ENCODE measurements at regions not wholly inside any gene's neighbourhood (a gene's known extent, or its start where the extent isn't known, plus 50 kb on each side); places are given as distances from the start of the nearest gene placed in this dataset.
"Not testable (repeated sequence)": the region's sequence is repeated elsewhere in the genome, so short reads cannot be mapped to it uniquely, and the experiment has no call there.

DNA sequence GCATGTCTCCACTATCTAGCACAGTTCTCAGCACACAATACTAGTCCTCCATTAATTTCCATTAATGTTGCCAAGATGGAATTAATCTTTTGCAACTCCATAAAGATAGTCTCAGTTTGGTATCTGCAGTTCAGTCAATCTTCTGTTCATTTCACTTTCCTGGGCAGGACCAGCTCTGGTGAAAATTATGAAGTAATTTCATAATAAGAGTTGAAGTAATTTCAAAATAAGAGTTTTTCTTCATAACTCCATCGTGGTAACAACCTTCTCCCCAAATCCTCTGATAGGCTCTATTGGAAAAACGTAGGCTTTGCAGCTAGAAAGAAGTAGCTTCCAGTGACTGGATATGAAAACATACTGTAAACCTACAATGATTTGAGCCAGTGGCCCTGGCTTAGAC lies 618.2 kb downstream of the TYW1 start:
- no peaks in the 10 kb centered on the region for H3K36me3 ChIP-seq (ENCODE audit: insufficient read depth, low read length)
- H3K4me3 ChIP-seq (ENCODE audit: low read length) = no peak overlapping the region
- no peak overlapping the region for H2AFZ ChIP-seq (ENCODE audit: low read depth, low read length)
- no peaks in the 10 kb centered on the region for H3K9me3 ChIP-seq (ENCODE audit: low read length)
- H3K27me3 ChIP-seq (ENCODE audit: insufficient read depth, low read length) = no peaks in the 10 kb centered on the region
- H3K4me1 ChIP-seq (ENCODE audit: insufficient read depth, low read length) = no peaks in the 10 kb centered on the region

DNA sequence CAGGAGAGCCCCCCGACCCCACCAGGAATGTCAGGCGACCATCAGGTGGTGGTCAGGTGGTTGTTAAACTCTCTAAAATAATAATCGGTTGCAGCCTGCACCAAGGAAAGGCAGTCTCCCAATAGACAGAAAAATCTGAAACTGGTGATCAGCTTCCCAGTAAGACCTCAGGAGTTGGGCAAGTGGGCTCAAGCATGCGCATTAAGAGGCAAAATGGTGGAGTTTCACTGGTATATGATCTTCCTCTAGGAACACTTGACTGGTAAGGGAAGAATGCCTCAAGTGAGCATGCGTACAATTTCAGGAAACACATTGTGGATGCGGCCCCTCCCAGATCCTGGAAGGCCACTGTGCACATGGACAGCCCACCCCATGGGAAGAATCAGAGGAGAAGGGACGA lies 619.9 kb downstream of the TYW1 start:
- Histone ChIP-seq H3K27me3 (ENCODE audit: insufficient read depth, low read length) (no peaks in the 10 kb centered on the region), H2AFZ (ENCODE audit: low read depth, low read length) (no peak overlapping the region), H3K9me3 (ENCODE audit: low read length) (no peaks in the 10 kb centered on the region), H3K4me1 (ENCODE audit: insufficient read depth, low read length) (no peaks in the 10 kb centered on the region), H3K4me3 (ENCODE audit: low read length) (no peak overlapping the region), H3K36me3 (ENCODE audit: insufficient read depth, low read length) (no peaks in the 10 kb centered on the region)

DNA sequence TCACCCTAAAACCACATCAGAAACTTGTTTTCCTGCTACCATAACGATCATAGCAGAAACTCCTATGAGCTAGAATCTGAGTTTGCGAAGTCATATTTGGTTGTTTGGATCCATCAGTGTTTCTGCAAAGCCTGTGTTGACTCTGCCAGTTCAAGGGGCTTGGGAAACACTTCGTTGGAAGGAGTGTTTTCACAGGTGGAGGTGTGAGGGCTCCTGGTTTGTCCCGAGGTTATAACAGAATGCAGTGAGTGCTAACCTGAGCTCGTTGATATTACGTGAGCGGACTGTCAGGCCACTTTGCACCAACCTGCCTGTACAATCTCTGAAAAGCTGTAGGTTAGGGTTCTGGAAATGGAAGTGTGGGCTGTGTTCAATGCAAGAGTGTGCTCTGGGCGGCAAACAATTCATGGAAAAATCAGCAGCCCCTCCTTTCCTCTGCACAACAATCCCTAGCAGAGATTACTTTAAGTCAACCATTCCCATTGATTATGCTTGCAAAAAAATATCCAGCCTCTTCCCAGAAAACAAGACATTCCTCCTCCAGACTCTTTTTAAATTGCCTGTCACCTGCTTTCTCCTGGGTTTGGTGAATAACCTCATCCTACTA lies 622.0 kb downstream of the TYW1 start:
- Histone ChIP-seq H3K27me3 (ENCODE audit: insufficient read depth, low read length) (no peaks in the 10 kb centered on the region), H3K4me3 (ENCODE audit: low read length) (no peak overlapping the region), H3K36me3 (ENCODE audit: insufficient read depth, low read length) (no peaks in the 10 kb centered on the region), H3K9me3 (ENCODE audit: low read length) (no peaks in the 10 kb centered on the region), H3K4me1 (ENCODE audit: insufficient read depth, low read length) (no peaks in the 10 kb centered on the region), H2AFZ (ENCODE audit: low read depth, low read length) (no peak overlapping the region)

DNA sequence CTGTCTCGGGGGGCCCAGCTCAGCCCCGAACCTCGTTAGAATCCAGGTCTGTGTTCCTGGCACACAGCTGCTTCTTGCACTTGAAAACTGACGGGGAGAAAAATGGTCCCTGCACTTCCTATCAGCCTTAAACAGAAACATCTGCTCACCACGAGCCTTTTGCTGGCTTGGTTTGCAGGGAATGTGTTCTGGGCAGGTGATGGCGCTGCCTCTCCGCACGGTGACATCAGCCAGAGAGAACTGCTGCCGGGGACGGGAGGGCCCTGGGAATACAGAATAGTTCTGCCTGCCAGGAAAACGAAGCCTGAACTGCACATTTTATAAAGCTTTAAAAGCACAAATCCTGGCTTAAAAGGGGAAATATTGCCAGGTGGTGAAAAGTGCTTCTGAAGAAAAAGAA lies 622.5 kb downstream of the TYW1 start:
- Histone ChIP-seq H3K4me3 (ENCODE audit: low read length) (no peak overlapping the region), H3K9me3 (ENCODE audit: low read length) (no peaks in the 10 kb centered on the region), H3K27me3 (ENCODE audit: insufficient read depth, low read length) (no peaks in the 10 kb centered on the region), H3K4me1 (ENCODE audit: insufficient read depth, low read length) (no peaks in the 10 kb centered on the region), H2AFZ (ENCODE audit: low read depth, low read length) (no peak overlapping the region), H3K36me3 (ENCODE audit: insufficient read depth, low read length) (no peaks in the 10 kb centered on the region)

DNA sequence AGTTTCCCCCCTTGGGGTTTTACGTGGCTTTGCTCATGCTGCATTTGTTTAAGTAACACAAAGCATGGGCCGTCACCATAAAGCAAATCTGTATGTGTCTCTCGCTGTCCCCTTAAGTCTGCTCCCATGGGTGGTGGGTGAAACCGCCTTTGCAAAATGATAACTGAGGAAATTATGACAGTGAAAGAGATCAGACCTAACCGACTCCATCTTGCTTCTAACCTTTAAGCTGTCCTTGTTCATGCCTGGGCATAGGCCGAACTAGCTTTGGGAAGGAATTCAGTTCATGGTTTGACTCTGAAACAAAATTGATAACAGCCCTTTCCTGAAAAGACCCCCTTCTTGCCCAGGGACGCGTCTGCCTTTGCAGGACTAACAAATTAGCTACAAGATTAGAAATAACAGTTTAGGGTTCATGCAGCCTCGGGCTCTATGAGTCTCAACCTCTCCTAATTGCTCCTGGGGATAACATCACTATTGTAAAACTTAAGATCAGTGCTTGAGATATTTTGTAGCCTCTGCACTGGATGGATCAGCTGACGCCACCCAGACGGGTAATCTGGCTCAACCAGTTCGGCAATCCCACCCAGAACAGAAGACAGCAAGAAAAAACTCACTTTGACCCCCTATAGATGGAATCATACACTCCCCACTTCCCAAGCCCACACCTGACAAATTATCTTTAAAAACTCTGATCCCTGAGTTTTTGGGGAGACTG lies 623.7 kb downstream of the TYW1 start:
- Histone ChIP-seq H3K9me3 (ENCODE audit: low read length) (no peaks in the 10 kb centered on the region), H3K27me3 (ENCODE audit: insufficient read depth, low read length) (no peaks in the 10 kb centered on the region), H3K4me1 (ENCODE audit: insufficient read depth, low read length) (peaks cover under 1% of the 10 kb centered on the region), H2AFZ (ENCODE audit: low read depth, low read length) (no peak overlapping the region), H3K4me3 (ENCODE audit: low read length) (no peak overlapping the region), H3K36me3 (ENCODE audit: insufficient read depth, low read length) (no peaks in the 10 kb centered on the region)

DNA sequence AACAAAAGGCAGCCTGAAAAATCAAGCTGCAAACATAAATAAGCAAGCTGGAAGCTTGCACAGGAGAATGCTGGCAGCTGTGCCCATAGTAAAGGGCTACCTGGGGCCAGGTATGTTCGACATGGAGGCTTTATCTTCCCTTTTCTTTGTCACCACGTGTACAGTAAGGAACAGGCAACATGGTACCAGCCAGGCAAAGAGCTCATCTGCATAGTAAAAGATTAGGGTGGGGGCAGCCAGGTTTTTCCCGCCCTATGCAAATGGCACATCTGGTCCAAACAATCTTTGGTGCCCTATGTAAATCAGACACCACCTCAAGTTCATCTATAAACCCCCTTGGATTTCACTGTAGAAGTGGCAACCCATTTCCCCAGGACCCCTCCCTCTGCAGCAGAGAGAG lies 625.1 kb downstream of the TYW1 start:
- H2AFZ ChIP-seq (ENCODE audit: low read depth, low read length) = no peak overlapping the region
- no peaks in the 10 kb centered on the region for H3K27me3 ChIP-seq (ENCODE audit: insufficient read depth, low read length)
- H3K4me1 ChIP-seq (ENCODE audit: insufficient read depth, low read length) = peaks cover 3% of the 10 kb centered on the region
- no peaks in the 10 kb centered on the region for H3K9me3 ChIP-seq (ENCODE audit: low read length)
- H3K36me3 ChIP-seq (ENCODE audit: insufficient read depth, low read length) = no peaks in the 10 kb centered on the region
- H3K4me3 ChIP-seq (ENCODE audit: low read length) = no peak overlapping the region

DNA sequence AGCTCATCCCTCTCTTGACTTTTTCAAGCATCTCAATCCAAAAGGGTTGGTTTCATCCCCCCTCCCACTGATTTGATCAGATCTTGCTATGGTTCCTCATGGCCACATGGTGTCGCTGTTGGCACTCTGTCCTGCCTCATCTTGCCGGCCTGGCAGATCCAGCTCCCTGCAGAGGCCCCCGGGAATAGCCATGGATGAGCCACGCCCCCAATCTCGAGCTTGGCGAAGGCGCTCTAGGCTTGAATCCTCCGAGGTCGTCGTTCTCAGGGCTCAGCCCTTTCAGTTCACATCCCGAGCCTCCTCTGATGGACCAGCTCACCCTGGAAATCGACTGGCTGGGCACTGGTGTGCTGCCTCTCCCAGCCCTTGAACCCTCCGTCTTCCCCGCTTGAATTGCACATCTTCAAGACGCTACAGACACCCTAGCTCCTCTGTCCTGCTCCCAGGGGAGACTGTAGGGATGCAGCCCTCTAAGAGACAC lies 628.7 kb downstream of the TYW1 start:
- Histone ChIP-seq H3K4me1 (ENCODE audit: insufficient read depth, low read length) (peaks cover 3% of the 10 kb centered on the region), H3K9me3 (ENCODE audit: low read length) (no peaks in the 10 kb centered on the region), H2AFZ (ENCODE audit: low read depth, low read length) (no peak overlapping the region), H3K36me3 (ENCODE audit: insufficient read depth, low read length) (no peaks in the 10 kb centered on the region), H3K4me3 (ENCODE audit: low read length) (no peak overlapping the region), H3K27me3 (ENCODE audit: insufficient read depth, low read length) (no peaks in the 10 kb centered on the region)

DNA sequence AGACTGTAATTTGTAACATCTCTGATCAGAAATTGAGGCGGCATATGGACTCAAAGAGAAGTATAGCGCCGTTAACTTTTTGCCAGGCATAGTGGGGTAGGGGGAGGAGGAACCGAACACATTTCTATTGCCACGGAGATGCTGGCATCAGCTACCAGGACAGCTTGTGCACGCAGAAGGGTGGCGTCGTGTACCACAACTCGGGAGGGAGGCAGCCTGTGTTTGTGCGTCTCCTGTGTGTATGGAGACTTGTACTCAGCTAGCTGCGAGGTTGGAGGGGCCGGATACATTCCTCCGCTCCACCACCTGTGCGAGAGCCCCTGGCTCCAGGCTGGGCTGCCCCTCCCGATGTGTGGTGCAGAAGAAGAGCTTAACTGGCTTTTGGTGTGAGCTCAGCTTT lies 634.8 kb downstream of the TYW1 start:
- Histone ChIP-seq H3K27me3 (ENCODE audit: insufficient read depth, low read length) (no peaks in the 10 kb centered on the region), H3K9me3 (ENCODE audit: low read length) (no peaks in the 10 kb centered on the region), H2AFZ (ENCODE audit: low read depth, low read length) (no peak overlapping the region), H3K4me3 (ENCODE audit: low read length) (no peak overlapping the region), H3K4me1 (ENCODE audit: insufficient read depth, low read length) (no peaks in the 10 kb centered on the region), H3K36me3 (ENCODE audit: insufficient read depth, low read length) (no peaks in the 10 kb centered on the region)

DNA sequence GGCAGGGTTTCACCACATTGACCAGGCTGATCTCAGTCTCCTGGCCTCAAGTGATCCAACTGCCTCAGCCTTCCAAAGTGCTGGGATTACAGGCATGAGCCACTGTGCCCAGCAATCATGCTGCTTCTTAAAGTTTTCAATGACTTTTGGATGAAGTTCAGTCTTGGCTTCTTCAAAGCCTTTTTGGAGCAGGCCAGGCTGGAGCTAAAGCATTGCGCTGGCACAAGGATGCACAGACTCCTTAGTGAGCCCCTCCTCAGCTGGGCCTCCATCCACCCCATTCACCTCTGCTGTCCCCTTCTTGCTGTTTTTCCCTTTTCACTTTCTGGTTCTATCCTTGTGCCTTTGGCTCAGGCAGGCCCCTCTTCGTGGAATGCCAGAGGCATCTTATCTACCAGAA lies 638.6 kb downstream of the TYW1 start:
- Histone ChIP-seq H3K4me1 (ENCODE audit: insufficient read depth, low read length) (no peaks in the 10 kb centered on the region), H3K9me3 (ENCODE audit: low read length) (peaks cover 2% of the 10 kb centered on the region), H2AFZ (ENCODE audit: low read depth, low read length) (no peak overlapping the region), H3K27me3 (ENCODE audit: insufficient read depth, low read length) (no peaks in the 10 kb centered on the region), H3K36me3 (ENCODE audit: insufficient read depth, low read length) (no peaks in the 10 kb centered on the region), H3K4me3 (ENCODE audit: low read length) (no peak overlapping the region)

DNA sequence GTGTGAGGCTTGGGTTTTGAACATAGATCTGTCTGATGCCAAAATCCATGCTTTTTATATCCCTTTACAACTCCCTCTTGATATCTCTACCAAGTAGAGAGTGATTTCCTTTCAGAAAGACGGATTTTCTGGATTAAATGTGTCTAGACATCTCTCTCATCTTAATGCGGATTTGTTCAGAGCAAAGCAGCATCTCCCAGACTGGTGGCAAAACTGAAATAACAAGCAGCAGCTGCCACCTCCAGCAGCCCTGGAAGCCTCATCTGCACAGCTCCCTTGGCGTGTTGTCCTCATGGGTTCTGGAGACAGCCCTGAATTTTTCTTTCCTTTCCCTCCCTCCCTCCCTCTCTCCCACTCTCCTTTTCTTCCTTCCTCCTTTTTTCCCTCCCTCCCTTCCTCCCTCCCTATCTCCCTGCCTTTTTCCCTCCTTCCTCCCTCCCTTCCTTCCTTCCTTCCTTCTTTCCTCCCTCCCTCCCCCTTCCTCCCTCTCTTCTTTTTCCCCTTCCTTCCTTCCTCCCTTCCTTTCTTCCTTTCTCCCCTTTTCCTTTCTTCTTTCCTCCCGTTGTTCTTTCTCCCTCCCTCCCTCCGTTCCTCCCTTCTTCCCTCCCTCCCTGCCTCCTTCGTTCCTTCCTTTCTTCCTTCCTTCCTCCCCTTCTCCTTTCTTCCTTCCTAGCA lies 639.9 kb downstream of the TYW1 start:
- Histone ChIP-seq H3K36me3 (ENCODE audit: insufficient read depth, low read length) (no peaks in the 10 kb centered on the region), H2AFZ (ENCODE audit: low read depth, low read length) (no peak overlapping the region), H3K9me3 (ENCODE audit: low read length) (peaks cover 2% of the 10 kb centered on the region), H3K27me3 (ENCODE audit: insufficient read depth, low read length) (no peaks in the 10 kb centered on the region), H3K4me1 (ENCODE audit: insufficient read depth, low read length) (no peaks in the 10 kb centered on the region), H3K4me3 (ENCODE audit: low read length) (no peak overlapping the region)

DNA sequence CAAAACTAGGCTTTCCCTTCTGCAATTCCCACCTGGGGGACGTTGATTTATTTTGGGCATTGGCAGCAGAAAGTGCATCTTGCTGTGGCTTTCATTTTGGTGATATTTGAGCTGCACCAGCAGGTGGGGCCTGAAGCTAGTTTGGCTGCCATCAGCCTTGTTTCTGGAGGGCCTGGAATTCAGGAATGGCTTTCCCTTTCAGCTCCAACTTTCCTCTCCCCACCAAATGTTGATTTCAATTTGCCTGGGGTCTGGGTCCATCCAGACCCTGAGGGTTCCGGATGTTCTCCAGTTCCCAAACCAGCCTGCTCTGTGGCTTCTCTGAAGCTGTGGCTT lies 640.4 kb downstream of the TYW1 start:
- Histone ChIP-seq H3K4me3 (ENCODE audit: low read length) (no peak overlapping the region), H3K36me3 (ENCODE audit: insufficient read depth, low read length) (no peaks in the 10 kb centered on the region), H3K9me3 (ENCODE audit: low read length) (peaks cover 2% of the 10 kb centered on the region), H3K27me3 (ENCODE audit: insufficient read depth, low read length) (no peaks in the 10 kb centered on the region), H2AFZ (ENCODE audit: low read depth, low read length) (no peak overlapping the region), H3K4me1 (ENCODE audit: insufficient read depth, low read length) (no peaks in the 10 kb centered on the region)

DNA sequence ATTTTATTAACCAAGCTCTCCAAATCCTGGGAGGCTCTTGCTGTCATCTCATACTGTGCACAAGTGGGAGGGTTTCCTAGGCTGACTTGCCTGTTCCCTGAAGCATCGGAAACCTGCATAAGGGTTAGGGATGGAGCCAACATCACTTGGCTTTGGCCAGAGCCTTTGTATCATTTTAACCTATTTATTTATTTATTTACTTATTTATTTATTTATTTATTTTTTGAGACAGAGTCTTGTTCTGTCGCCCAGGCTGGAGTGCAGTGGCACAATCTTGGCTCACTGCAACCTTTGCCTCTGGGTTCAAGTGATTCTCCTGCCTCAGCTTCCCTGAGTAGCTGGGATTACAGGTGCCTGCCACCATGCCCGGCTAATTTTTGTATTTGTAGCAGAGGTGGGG lies 645.9 kb downstream of the TYW1 start:
- H3K4me1 ChIP-seq (ENCODE audit: insufficient read depth, low read length); H2AFZ ChIP-seq (ENCODE audit: low read depth, low read length); H3K9me3 ChIP-seq (ENCODE audit: low read length); H3K27me3 ChIP-seq (ENCODE audit: insufficient read depth, low read length); H3K4me3 ChIP-seq (ENCODE audit: low read length); H3K36me3 ChIP-seq (ENCODE audit: insufficient read depth, low read length): not testable (repeated sequence)

DNA sequence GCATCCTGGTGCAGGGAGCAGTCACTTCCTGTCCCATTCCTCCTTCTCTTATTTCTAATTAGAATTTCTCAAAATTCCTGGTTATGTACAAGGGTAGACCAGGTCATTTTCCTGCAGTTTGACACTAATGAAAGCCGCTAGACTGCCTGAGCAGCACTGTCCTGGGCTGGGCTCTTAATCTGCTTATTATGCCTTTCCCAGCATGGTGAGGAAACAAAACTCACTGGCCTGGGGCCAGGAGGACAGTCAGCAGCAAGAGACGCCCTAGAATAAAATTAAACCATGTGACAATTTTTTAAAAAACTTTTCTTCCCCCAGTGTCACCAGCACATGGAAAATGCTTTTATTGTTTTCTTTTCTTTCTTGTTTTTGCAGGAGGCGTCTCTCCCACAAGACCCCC lies 647.5 kb downstream of the TYW1 start:
- peaks cover 2% of the 10 kb centered on the region for H3K9me3 ChIP-seq (ENCODE audit: low read length)
- no peaks in the 10 kb centered on the region for H3K4me1 ChIP-seq (ENCODE audit: insufficient read depth, low read length)
- H3K27me3 ChIP-seq (ENCODE audit: insufficient read depth, low read length) = no peaks in the 10 kb centered on the region
- no peak overlapping the region for H2AFZ ChIP-seq (ENCODE audit: low read depth, low read length)
- H3K36me3 ChIP-seq (ENCODE audit: insufficient read depth, low read length) = no peaks in the 10 kb centered on the region
- no peak overlapping the region for H3K4me3 ChIP-seq (ENCODE audit: low read length)
